OCI-LY1 (cell line): ENCODE measurements at regions not wholly inside any gene's neighbourhood (a gene's known extent, or its start where the extent isn't known, plus 50 kb on each side); places are given as distances from the start of the nearest gene placed in this dataset.

Experiments used
- H2AFZ ChIP-seq: fragments of 200-600 bp; sonication (generic), shearing (Covaris generic); 2 replicates; pipeline ENCODE4 v1.6.0; 2014; ENCODE audit warnings: antibody characterized with exemption, mild to moderate bottlenecking, low read length
- H3F3A ChIP-seq: fragments of 200-600 bp; sonication (generic), shearing (Covaris generic); 2 replicates; pipeline ENCODE4 v1.6.0; 2014; ENCODE audit warnings: mild to moderate bottlenecking, antibody characterized with exemption, low read length, moderate library complexity; ENCODE audit not compliant: insufficient read depth
- H3K27ac ChIP-seq: fragments of 200-600 bp; sonication (generic); 2 replicates; pipeline ENCODE4 v1.5.1; 2014; ENCODE audit warnings: low read length, mixed run types, mild to moderate bottlenecking, low read depth; ENCODE audit not compliant: poor library complexity, severe bottlenecking
- H3K27me3 ChIP-seq: fragments of 200-600 bp; sonication (generic); 2 replicates; pipeline ENCODE4 v1.6.0; 2014; ENCODE audit warnings: antibody characterized with exemption, mild to moderate bottlenecking, low read length, moderate library complexity; ENCODE audit not compliant: insufficient read depth
- H3K36me3 ChIP-seq: fragments of 200-600 bp; sonication (generic); 2 replicates; pipeline ENCODE4 v1.6.1; 2014; ENCODE audit warnings: mild to moderate bottlenecking, antibody characterized with exemption, low read length, moderate library complexity, mixed read lengths; ENCODE audit not compliant: insufficient read depth
- H3K4me1 ChIP-seq: fragments of 200-600 bp; sonication (generic); 2 replicates; pipeline ENCODE4 v1.5.1; 2014; ENCODE audit warnings: mild to moderate bottlenecking, low read length, moderate library complexity; ENCODE audit not compliant: insufficient read depth, severe bottlenecking
- H3K4me2 ChIP-seq: fragments of 200-600 bp; sonication (generic), shearing (Covaris generic); 2 replicates; pipeline ENCODE4 v1.6.1; 2014; ENCODE audit warnings: low read length
- H3K4me3 ChIP-seq: fragments of 200-600 bp; sonication (generic); 2 replicates; pipeline ENCODE4 v1.5.1; 2014; ENCODE audit warnings: low read length, low read depth, mild to moderate bottlenecking, mixed read lengths; ENCODE audit not compliant: poor library complexity, severe bottlenecking
- H3K79me2 ChIP-seq: fragments of 200-600 bp; shearing (Covaris generic); 2 replicates; pipeline ENCODE4 v1.6.1; 2016; ENCODE audit warnings: mixed run types, low read length, mixed read lengths; ENCODE audit not compliant: insufficient read depth
- H3K9ac ChIP-seq: fragments of 200-600 bp; sonication (generic), shearing (Covaris generic); 2 replicates; pipeline ENCODE4 v1.6.1; 2014; ENCODE audit warnings: mild to moderate bottlenecking, low read length, mixed read lengths
- H3K9me2 ChIP-seq: fragments of 200-600 bp; sonication (generic), shearing (Covaris generic); 2 replicates; pipeline ENCODE4 v1.6.1; 2014; ENCODE audit warnings: low read depth, mild to moderate bottlenecking, low read length, mixed read lengths
- H3K9me3 ChIP-seq: fragments of 200-600 bp; shearing (Covaris generic); 2 replicates; pipeline ENCODE4 v1.6.1; 2014; ENCODE audit warnings: low read length, mixed read lengths
- H4K20me1 ChIP-seq: fragments of 200-600 bp; sonication (generic), shearing (Covaris generic); 2 replicates; pipeline ENCODE4 v1.6.0; 2016; ENCODE audit warnings: mild to moderate bottlenecking, low read length; ENCODE audit not compliant: insufficient read depth
- EZH2 ChIP-seq: fragments of 200-600 bp; sonication (generic), shearing (Covaris generic); IDR thresholded peaks from 2 replicates; pipeline ENCODE4 v1.8.0; 2017; ENCODE audit warnings: borderline replicate concordance, mixed run types, mild to moderate bottlenecking, antibody characterized with exemption, low read length, moderate library complexity, mixed read lengths
- TF ChIP-seq, protein P1 (sequence below): fragments of 200-600 bp; sonication (generic), shearing (Covaris generic); IDR thresholded peaks from 2 replicates; pipeline ENCODE4 v1.5.1; 2017; ENCODE audit warnings: mild to moderate bottlenecking, antibody characterized with exemption, low read length, moderate library complexity, mixed read lengths

DNA sequence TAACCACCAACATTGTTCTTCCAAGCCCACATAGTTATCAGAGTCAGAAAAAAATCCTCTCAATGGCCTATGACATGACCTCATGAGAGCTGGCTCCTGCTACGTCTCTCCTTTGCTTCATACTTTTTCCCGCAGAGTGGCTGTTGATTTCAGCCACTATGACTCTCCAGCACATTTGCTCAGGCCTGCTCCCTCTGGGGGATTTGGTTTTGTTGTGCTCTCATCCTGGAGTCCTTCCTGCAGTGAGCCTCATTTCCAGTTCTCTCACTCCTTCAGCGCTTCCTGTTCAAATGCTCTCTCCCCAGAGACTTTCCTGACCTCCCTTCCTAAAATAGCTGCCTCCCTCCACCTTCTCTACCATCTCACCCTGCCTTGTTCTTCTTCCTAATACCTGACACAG, 72.0 kb upstream of the USP29 start:
- Histone ChIP-seq H2AFZ (no peak overlapping the region), H3K27ac (no peak overlapping the region), H3K27me3 (no peaks in the 10 kb centered on the region), H3K4me3 (no peak overlapping the region), H3K9ac (no peak overlapping the region), H3K79me2 (no peaks in the 10 kb centered on the region), H3K4me1 (no peaks in the 10 kb centered on the region), H3K9me3 (no peaks in the 10 kb centered on the region), H4K20me1 (no peaks in the 10 kb centered on the region), H3K9me2 (no peaks in the 10 kb centered on the region), H3K4me2 (no peak overlapping the region), H3F3A (no peaks in the 10 kb centered on the region), H3K36me3 (no peaks in the 10 kb centered on the region)
- TF ChIP-seq, protein P1, sequence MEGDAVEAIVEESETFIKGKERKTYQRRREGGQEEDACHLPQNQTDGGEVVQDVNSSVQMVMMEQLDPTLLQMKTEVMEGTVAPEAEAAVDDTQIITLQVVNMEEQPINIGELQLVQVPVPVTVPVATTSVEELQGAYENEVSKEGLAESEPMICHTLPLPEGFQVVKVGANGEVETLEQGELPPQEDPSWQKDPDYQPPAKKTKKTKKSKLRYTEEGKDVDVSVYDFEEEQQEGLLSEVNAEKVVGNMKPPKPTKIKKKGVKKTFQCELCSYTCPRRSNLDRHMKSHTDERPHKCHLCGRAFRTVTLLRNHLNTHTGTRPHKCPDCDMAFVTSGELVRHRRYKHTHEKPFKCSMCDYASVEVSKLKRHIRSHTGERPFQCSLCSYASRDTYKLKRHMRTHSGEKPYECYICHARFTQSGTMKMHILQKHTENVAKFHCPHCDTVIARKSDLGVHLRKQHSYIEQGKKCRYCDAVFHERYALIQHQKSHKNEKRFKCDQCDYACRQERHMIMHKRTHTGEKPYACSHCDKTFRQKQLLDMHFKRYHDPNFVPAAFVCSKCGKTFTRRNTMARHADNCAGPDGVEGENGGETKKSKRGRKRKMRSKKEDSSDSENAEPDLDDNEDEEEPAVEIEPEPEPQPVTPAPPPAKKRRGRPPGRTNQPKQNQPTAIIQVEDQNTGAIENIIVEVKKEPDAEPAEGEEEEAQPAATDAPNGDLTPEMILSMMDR, result no peak
- no peak for TF ChIP-seq EZH2

DNA sequence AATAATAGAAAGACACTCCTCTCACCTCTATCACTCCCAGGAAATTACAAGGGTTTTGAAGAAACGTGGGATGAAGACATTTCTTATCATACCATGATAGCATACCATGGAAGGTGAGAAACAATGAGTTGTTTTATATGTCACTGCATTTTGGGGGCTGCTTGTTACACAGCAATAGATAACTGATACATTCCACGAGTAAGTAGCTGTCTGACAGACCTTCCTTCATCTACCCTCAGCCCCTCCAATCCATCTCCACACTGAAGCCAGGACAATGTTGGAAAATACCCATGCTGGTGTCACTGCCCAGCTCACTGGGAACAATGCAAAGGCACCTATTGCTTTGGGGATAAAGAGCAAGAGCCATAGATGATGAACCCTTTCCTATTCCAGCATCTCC, 68.9 kb upstream of the USP29 start:
- H3K27me3 ChIP-seq, result no peaks in the 10 kb centered on the region
- H3K9me3 ChIP-seq, result no peaks in the 10 kb centered on the region
- TF ChIP-seq EZH2, result no peak
- TF ChIP-seq, protein P1, result no peak

GRCh38 chr19:57052081-57052480, 67.7 kb upstream of the USP29 start:
- Histone ChIP-seq H4K20me1 (no peaks in the 10 kb centered on the region), H3K9me3 (no peaks in the 10 kb centered on the region), H3K9me2 (no peaks in the 10 kb centered on the region), H3K9ac (no peak overlapping the region), H3K27ac (no peak overlapping the region), H3K36me3 (no peaks in the 10 kb centered on the region), H2AFZ (no peak overlapping the region), H3K27me3 (no peaks in the 10 kb centered on the region), H3K79me2 (no peaks in the 10 kb centered on the region), H3K4me3 (no peak overlapping the region), H3K4me2 (no peak overlapping the region), H3K4me1 (no peaks in the 10 kb centered on the region), H3F3A (no peaks in the 10 kb centered on the region)
- TF ChIP-seq, protein P1, result no peak
- no peak for TF ChIP-seq EZH2

More for the DNA sequence above, 68.9 kb upstream of the USP29 start:
- Histone ChIP-seq H3K27ac (no peak overlapping the region), H3K4me2 (no peak overlapping the region), H3K79me2 (no peaks in the 10 kb centered on the region), H3K36me3 (no peaks in the 10 kb centered on the region), H3F3A (no peaks in the 10 kb centered on the region), H2AFZ (no peak overlapping the region), H3K9ac (no peak overlapping the region), H3K4me1 (no peaks in the 10 kb centered on the region), H3K4me3 (no peak overlapping the region), H4K20me1 (no peaks in the 10 kb centered on the region), H3K9me2 (no peaks in the 10 kb centered on the region)
